SW 1271 (cell line): ENCODE measurements at regions not wholly inside any gene's neighbourhood (a gene's known extent, or its start where the extent isn't known, plus 50 kb on each side); places are given as distances from the start of the nearest gene placed in this dataset.

ENCODE experiments used
- DNase-seq, 2 experiments: peaks; one replicate each; lab custom pipeline; 2025; lab: John Stamatoyannopoulos, UW

- no peak for DNase-seq
Observed at GRCh38 chr10:121182219-121182618, 331.1 kb downstream of the WDR11 start.

- no peak for DNase-seq
Observed at GRCh38 chr10:121183236-121183635, 332.1 kb downstream of the WDR11 start.

GRCh38 chr10:121183707-121184106 is 332.5 kb downstream of the WDR11 start:
- DNase-seq: no peak

GRCh38 chr10:121185816-121186455 is 334.8 kb downstream of the WDR11 start:
- DNase-seq: no peak

- no peak for DNase-seq
Observed at GRCh38 chr10:121187391-121187790, 336.2 kb downstream of the WDR11 start.

- no peak for DNase-seq
Observed at GRCh38 chr10:121188005-121188404, 336.8 kb downstream of the WDR11 start.

- no peak for DNase-seq
Observed at GRCh38 chr10:121189066-121189465, 337.9 kb downstream of the WDR11 start.

GRCh38 chr10:121194696-121195523 is 343.7 kb downstream of the WDR11 start:
- DNase-seq: no peak

GRCh38 chr10:121195524-121195910 is 344.4 kb downstream of the WDR11 start:
- DNase-seq: no peak

- no peak for DNase-seq
Observed at GRCh38 chr10:121199081-121199480, 347.9 kb downstream of the WDR11 start.

- no peak for DNase-seq
Observed at GRCh38 chr10:121205625-121206024, 354.5 kb downstream of the WDR11 start.

GRCh38 chr10:121211446-121211845 is 360.3 kb downstream of the WDR11 start:
- DNase-seq: no peak

GRCh38 chr10:121213437-121213836 is 362.3 kb downstream of the WDR11 start:
- no peak for DNase-seq

- no peak for DNase-seq
Observed at GRCh38 chr10:121216295-121216694, 365.1 kb downstream of the WDR11 start.

- DNase-seq: no peak
Observed at GRCh38 chr10:121216721-121217181, 365.6 kb downstream of the WDR11 start.

GRCh38 chr10:121217331-121217730 is 366.2 kb downstream of the WDR11 start:
- DNase-seq: no peak

- DNase-seq: no peak
Observed at GRCh38 chr10:121221072-121221471, 369.9 kb downstream of the WDR11 start.

- DNase-seq: no peak
Observed at GRCh38 chr10:121221991-121222390, 370.8 kb downstream of the WDR11 start.

GRCh38 chr10:121222842-121223241 is 371.7 kb downstream of the WDR11 start:
- no peak for DNase-seq

GRCh38 chr10:121231079-121231478 is 367.2 kb downstream of the FGFR2 start:
- no peak for DNase-seq

- DNase-seq: no peak
Observed at GRCh38 chr10:121232494-121232893, 365.8 kb downstream of the FGFR2 start.

- no peak for DNase-seq
Observed at GRCh38 chr10:121235692-121236091, 362.6 kb downstream of the FGFR2 start.

- DNase-seq: no peak
Observed at GRCh38 chr10:121236621-121237020, 361.6 kb downstream of the FGFR2 start.
